Mesenchymal stem cell (in vitro differentiated cells and primary cell): ENCODE measurements at regions not wholly inside any gene's neighbourhood (a gene's known extent, or its start where the extent isn't known, plus 50 kb on each side); places are given as distances from the start of the nearest gene placed in this dataset.
"Not testable (repeated sequence)": the region's sequence is repeated elsewhere in the genome, so short reads cannot be mapped to it uniquely, and the experiment has no call there.

Experiments used
- DNase-seq: peaks from one replicate; pipeline ENCODE4 v3.0.0-alpha.2; 2013
- H2AFZ ChIP-seq: one replicate; pipeline ENCODE4 v1.6.1; 2013; ENCODE audit warnings: low read depth, mild to moderate bottlenecking, control low read depth, inconsistent platforms, low read length, moderate library complexity
- H2AK5ac ChIP-seq: 2 replicates; pipeline ENCODE4 v1.6.1; 2013; ENCODE audit warnings: low read length, moderate library complexity, mild to moderate bottlenecking, inconsistent platforms; ENCODE audit not compliant: severe bottlenecking
- H2BK120ac ChIP-seq: one replicate; pipeline ENCODE4 v1.6.1; 2013; ENCODE audit warnings: low read depth, mild to moderate bottlenecking, inconsistent platforms, low read length, moderate library complexity
- H2BK12ac ChIP-seq, 2 experiments: one replicate each; pipeline ENCODE4 v1.6.1; 2013; ENCODE audit warnings: inconsistent platforms in 2 of 2, low read length in 2 of 2, mild to moderate bottlenecking in 2 of 2, moderate library complexity in 2 of 2, control low read depth in 1 of 2
- H2BK15ac ChIP-seq: one replicate; pipeline ENCODE4 v1.6.1; 2013; ENCODE audit warnings: mild to moderate bottlenecking, low read depth, inconsistent platforms; ENCODE audit not compliant: poor library complexity, severe bottlenecking
- H2BK5ac ChIP-seq: 2 replicates; pipeline ENCODE4 v1.6.1; 2013; ENCODE audit warnings: low read depth, mild to moderate bottlenecking, low read length, control low read depth, inconsistent platforms; ENCODE audit not compliant: poor library complexity, severe bottlenecking
- H3K14ac ChIP-seq, 2 experiments: one replicate each; pipeline ENCODE4 v1.6.1; 2013; ENCODE audit warnings: inconsistent platforms in 2 of 2, low read length in 2 of 2, control low read depth in 1 of 2, mild to moderate bottlenecking in 1 of 2, moderate library complexity in 1 of 2
- H3K18ac ChIP-seq, 2 experiments: one replicate each; pipeline ENCODE4 v1.6.1; 2013; ENCODE audit warnings: inconsistent platforms in 2 of 2, low read length in 2 of 2, control low read depth in 1 of 2, low read depth in 1 of 2, mild to moderate bottlenecking in 1 of 2
- H3K23ac ChIP-seq, 2 experiments: one replicate each; pipeline ENCODE4 v1.6.1; 2013; ENCODE audit warnings: inconsistent platforms in 2 of 2, low read length in 2 of 2, mild to moderate bottlenecking in 2 of 2, moderate library complexity in 2 of 2, control low read depth in 1 of 2
- H3K27ac ChIP-seq: 2 replicates; pipeline ENCODE4 v1.5.1; 2013; ENCODE audit warnings: mild to moderate bottlenecking, moderate library complexity, low read length, control low read depth, inconsistent platforms; ENCODE audit not compliant: poor library complexity, severe bottlenecking
- H3K27me3 ChIP-seq, 2 experiments: 2 replicates each; pipeline versions ENCODE4 v1.6.1 to v1.7.0; 2013; ENCODE audit warnings: low read length in 2 of 2, mild to moderate bottlenecking in 2 of 2, moderate library complexity in 2 of 2, control low read depth in 1 of 2, inconsistent platforms in 1 of 2; ENCODE audit not compliant: control insufficient read depth in 1 of 2, insufficient read depth in 1 of 2
- H3K36me3 ChIP-seq, 2 experiments: 2 replicates each; pipeline versions ENCODE4 v1.6.1 to v1.7.0; 2013; ENCODE audit warnings: low read length in 2 of 2, control low read depth in 1 of 2, inconsistent platforms in 1 of 2, low read depth in 1 of 2, mild to moderate bottlenecking in 1 of 2; ENCODE audit not compliant: insufficient read depth in 2 of 2, control insufficient read depth in 1 of 2
- H3K4ac ChIP-seq, 2 experiments: one replicate each; pipeline ENCODE4 v1.6.1; 2013; ENCODE audit warnings: inconsistent platforms in 2 of 2, low read length in 2 of 2, mild to moderate bottlenecking in 2 of 2, moderate library complexity in 2 of 2, control low read depth in 1 of 2, low read depth in 1 of 2
- H3K4me1 ChIP-seq: 2 replicates; pipeline ENCODE4 v1.6.1; 2013; ENCODE audit warnings: low read depth, low read length, control low read depth; ENCODE audit not compliant: control insufficient read depth, insufficient read depth
- H3K4me2 ChIP-seq: 2 replicates; pipeline ENCODE4 v1.6.1; 2013; ENCODE audit warnings: low read length, mild to moderate bottlenecking, inconsistent platforms; ENCODE audit not compliant: poor library complexity, severe bottlenecking
- H3K4me3 ChIP-seq, 2 experiments: 2 replicates each; pipeline versions ENCODE4 v1.5.1 to v1.7.0; 2013; ENCODE audit warnings: low read length in 2 of 2, mild to moderate bottlenecking in 2 of 2, control low read depth in 1 of 2, low read depth in 1 of 2; ENCODE audit not compliant: insufficient read depth in 1 of 2
- H3K79me1 ChIP-seq: replicated peaks from 2 replicates; pipeline ENCODE4 v1.6.1; 2013; ENCODE audit warnings: mild to moderate bottlenecking, control low read depth, low read length, inconsistent platforms; ENCODE audit not compliant: poor library complexity, severe bottlenecking
- H3K9ac ChIP-seq: 2 replicates; pipeline ENCODE4 v1.7.0; 2013; ENCODE audit warnings: mild to moderate bottlenecking, low read length, moderate library complexity
- H3K9me3 ChIP-seq: 2 replicates; pipeline ENCODE4 v1.7.0; 2013; ENCODE audit warnings: mild to moderate bottlenecking, low read length; ENCODE audit not compliant: control insufficient read depth
- H4K8ac ChIP-seq: one replicate; pipeline ENCODE4 v1.6.1; 2013; ENCODE audit warnings: inconsistent platforms, mild to moderate bottlenecking, low read length, moderate library complexity
- H4K91ac ChIP-seq: one replicate; pipeline ENCODE4 v1.6.1; 2013; ENCODE audit warnings: mild to moderate bottlenecking, low read length, inconsistent platforms
- WGBS: methylation state at CpG from one replicate; pipeline ENCODE4 v1.1.7; 2013; ENCODE audit warnings: mixed read lengths; 5-methylcytosine and 5-hydroxymethylcytosine counted together

- Histone ChIP-seq H4K8ac (no peak overlapping the region), H2AK5ac (no peak overlapping the region), H3K27ac (no peak overlapping the region), H3K9ac (no peak overlapping the region), H2BK5ac (no peak overlapping the region), H3K4me2 (no peak overlapping the region), H4K91ac (no peak overlapping the region), H3K27me3 (peaks cover 3 to 8% of the 10 kb centered on the region in 2 experiments), H2BK15ac (no peak overlapping the region), H3K4me1 (peaks cover 17% of the 10 kb centered on the region), H2AFZ (no peak overlapping the region), H3K4ac (no peak overlapping the region), H3K18ac (no peak overlapping the region), H3K14ac (no peak overlapping the region), H2BK12ac (no peak overlapping the region), H3K23ac (no peak overlapping the region), H3K36me3 (no peaks in the 10 kb centered on the region), H3K4me3 (no peak overlapping the region), H2BK120ac (no peak overlapping the region), H3K9me3 (no peaks in the 10 kb centered on the region), H3K79me1 (no peaks in the 10 kb centered on the region)
- peak; percentile 3 for DNase-seq
- WGBS: 51% methylated on average over 10 of the region's 10 CpGs
Observed at GRCh38 chr1:30525971-30526651, 197.3 kb downstream of the MATN1 start.

DNA sequence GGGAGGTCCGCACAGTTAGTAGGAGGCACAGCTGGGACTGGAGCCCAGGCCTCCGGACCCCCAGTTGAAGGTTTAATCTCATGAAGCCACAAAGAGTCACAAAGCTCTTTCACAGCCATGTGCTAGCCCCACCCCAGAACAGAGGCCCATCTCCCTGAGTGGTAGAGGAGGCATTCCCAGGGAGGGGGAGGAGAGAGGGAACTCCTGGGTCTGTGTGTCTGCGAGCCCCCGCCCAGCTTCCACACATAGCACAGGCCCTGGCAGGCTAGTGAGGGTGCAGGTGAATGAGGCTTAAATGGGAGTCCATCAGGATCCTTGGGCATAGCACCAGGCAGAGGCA, 197.8 kb downstream of the MATN1 start:
- Histone ChIP-seq H2AK5ac (no peak overlapping the region), H2BK12ac (no peak overlapping the region), H3K14ac (no peak overlapping the region), H3K23ac (no peak overlapping the region), H2BK5ac (no peak overlapping the region), H3K9ac (no peak overlapping the region), H3K9me3 (no peaks in the 10 kb centered on the region), H3K27me3 (peaks cover 3 to 8% of the 10 kb centered on the region in 2 experiments), H3K4me1 (peaks cover 17% of the 10 kb centered on the region), H4K8ac (no peak overlapping the region), H3K27ac (no peak overlapping the region), H3K36me3 (no peaks in the 10 kb centered on the region), H3K79me1 (no peaks in the 10 kb centered on the region), H2BK120ac (no peak overlapping the region), H2AFZ (no peak overlapping the region), H3K4ac (no peak overlapping the region), H3K4me3 (no peak overlapping the region), H3K4me2 (no peak overlapping the region), H4K91ac (no peak overlapping the region), H3K18ac (no peak overlapping the region), H2BK15ac (no peak overlapping the region)
- whole genome bisulfite sequencing: 74% methylated on average over 3 of the region's 4 CpGs
- no peak for DNase-seq

GRCh38 chr1:30524840-30525617, 198.4 kb downstream of the MATN1 start:
- H3K9ac ChIP-seq: no peak overlapping the region
- H4K8ac ChIP-seq: no peak overlapping the region
- H3K23ac ChIP-seq: no peak overlapping the region
- no peak overlapping the region for H3K14ac ChIP-seq
- no peak overlapping the region for H2BK12ac ChIP-seq
- peaks cover 3 to 8% of the 10 kb centered on the region in 2 experiments for H3K27me3 ChIP-seq
- H3K4me1 ChIP-seq: peaks cover 17% of the 10 kb centered on the region
- no peak overlapping the region for H2AK5ac ChIP-seq
- H3K18ac ChIP-seq: no peak overlapping the region
- H3K4me2 ChIP-seq: no peak overlapping the region
- H2BK120ac ChIP-seq: no peak overlapping the region
- no peaks in the 10 kb centered on the region for H3K9me3 ChIP-seq
- H3K4me3 ChIP-seq: no peak overlapping the region
- no peak overlapping the region for H2BK15ac ChIP-seq
- H3K79me1 ChIP-seq: no peaks in the 10 kb centered on the region
- H2AFZ ChIP-seq: no peak overlapping the region
- H4K91ac ChIP-seq: no peak overlapping the region
- H3K4ac ChIP-seq: no peak overlapping the region
- H3K27ac ChIP-seq: no peak overlapping the region
- DNase-seq: no peak
- H3K36me3 ChIP-seq: no peaks in the 10 kb centered on the region
- no peak overlapping the region for H2BK5ac ChIP-seq
- 70% methylated on average over 9 of the region's 11 CpGs for WGBS

GRCh38 chr1:30524025-30524555, 199.3 kb downstream of the MATN1 start:
- not testable (repeated sequence) for H3K4me3 ChIP-seq, H3K18ac ChIP-seq, H3K4ac ChIP-seq, H2BK5ac ChIP-seq, H3K27ac ChIP-seq, H3K4me2 ChIP-seq, H2BK120ac ChIP-seq, H3K9ac ChIP-seq, H4K8ac ChIP-seq, H2BK15ac ChIP-seq, H3K23ac ChIP-seq, H4K91ac ChIP-seq, H2BK12ac ChIP-seq, DNase-seq, H2AFZ ChIP-seq, H3K14ac ChIP-seq, H3K9me3 ChIP-seq, H2AK5ac ChIP-seq, H3K79me1 ChIP-seq, H3K36me3 ChIP-seq, H3K27me3 ChIP-seq
- peaks cover 17% of the 10 kb centered on the region for H3K4me1 ChIP-seq
- WGBS: 86% methylated on average over 5 of the region's 8 CpGs
